ENCODE measurements at regions not wholly inside any gene's neighbourhood (a gene's known extent, or its start where the extent isn't known, plus 50 kb on each side); places are given as distances from the start of the nearest gene placed in this dataset.

DNA sequence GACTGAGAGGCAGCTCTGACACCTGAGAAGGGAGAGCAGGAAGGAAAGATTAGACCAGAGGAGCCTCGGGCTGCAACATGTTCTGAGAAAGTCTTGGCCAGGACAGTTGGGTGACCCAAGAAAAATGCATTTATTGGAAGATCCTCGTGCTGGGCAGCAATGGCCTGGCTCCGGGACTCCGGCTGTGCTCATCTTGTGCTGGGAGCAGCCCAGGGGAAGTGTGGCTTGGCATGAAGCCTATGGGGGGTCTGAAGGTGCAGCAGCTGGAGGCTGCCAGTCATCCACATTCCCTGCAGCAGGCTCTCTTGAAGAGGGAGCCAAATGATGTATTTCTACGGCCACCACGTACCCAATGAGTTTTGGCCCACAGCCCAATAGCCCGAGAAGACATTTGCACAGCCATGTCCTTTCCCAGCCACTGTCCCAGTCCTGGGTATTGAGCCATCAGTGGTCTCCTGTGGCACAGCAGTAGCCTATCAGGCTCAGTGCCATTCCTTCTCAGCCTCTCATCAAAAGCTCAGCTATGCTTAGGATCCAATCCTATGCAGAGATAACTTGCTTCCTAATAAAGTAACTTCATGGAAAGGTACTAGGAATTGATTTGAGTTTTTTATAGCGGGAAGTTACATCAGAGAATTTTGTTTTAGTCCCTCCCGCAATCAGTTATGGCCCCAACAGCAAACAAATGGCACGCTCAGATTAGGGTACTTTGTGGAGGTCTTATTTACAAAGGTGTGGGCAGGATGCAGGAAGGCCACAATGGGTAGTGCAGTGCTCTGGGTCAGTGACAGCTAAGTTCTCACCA, 76.0 kb upstream of the MEDAG start:
- no peak for FAIRE-seq
- peak overlapping the region; percentile 45 for H3K4me2 ChIP-seq (ENCODE audit: low read length)
- H3K9ac ChIP-seq (ENCODE audit: low read length), result peak overlapping the region; percentile 16
- Mint-ChIP-seq H3K4me3 (ENCODE audit: unreplicated experiment) (peak overlapping the region; percentile 42), H3K27ac (ENCODE audit: unreplicated experiment) (peak overlapping the region; percentile 13), H3K27me3 (ENCODE audit: low read depth, unreplicated experiment) (no peaks in the 10 kb centered on the region), H3K9me3 (ENCODE audit: unreplicated experiment) (no peaks in the 10 kb centered on the region), H3K4me1 (ENCODE audit: low read depth, unreplicated experiment) (peaks cover 29% of the 10 kb centered on the region), H3K36me3 (ENCODE audit: low read depth, unreplicated experiment) (no peaks in the 10 kb centered on the region)
- peaks cover 50% of the 10 kb centered on the region for H3K4me1 ChIP-seq (ENCODE audit: insufficient read depth, low read length)
- peak overlapping the region; percentile 66 for H3K27ac ChIP-seq (ENCODE audit: low read depth, low read length)
- no peaks in the 10 kb centered on the region for H3K9me3 ChIP-seq (ENCODE audit: insufficient read depth, low read depth, low read length)
- H3K36me3 ChIP-seq (ENCODE audit: insufficient read depth, low read length), result no peaks in the 10 kb centered on the region
- TF ChIP-seq, protein P1, sequence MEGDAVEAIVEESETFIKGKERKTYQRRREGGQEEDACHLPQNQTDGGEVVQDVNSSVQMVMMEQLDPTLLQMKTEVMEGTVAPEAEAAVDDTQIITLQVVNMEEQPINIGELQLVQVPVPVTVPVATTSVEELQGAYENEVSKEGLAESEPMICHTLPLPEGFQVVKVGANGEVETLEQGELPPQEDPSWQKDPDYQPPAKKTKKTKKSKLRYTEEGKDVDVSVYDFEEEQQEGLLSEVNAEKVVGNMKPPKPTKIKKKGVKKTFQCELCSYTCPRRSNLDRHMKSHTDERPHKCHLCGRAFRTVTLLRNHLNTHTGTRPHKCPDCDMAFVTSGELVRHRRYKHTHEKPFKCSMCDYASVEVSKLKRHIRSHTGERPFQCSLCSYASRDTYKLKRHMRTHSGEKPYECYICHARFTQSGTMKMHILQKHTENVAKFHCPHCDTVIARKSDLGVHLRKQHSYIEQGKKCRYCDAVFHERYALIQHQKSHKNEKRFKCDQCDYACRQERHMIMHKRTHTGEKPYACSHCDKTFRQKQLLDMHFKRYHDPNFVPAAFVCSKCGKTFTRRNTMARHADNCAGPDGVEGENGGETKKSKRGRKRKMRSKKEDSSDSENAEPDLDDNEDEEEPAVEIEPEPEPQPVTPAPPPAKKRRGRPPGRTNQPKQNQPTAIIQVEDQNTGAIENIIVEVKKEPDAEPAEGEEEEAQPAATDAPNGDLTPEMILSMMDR (IDR thresholded peaks at IDR 0.05; ENCODE audit: insufficient read depth, low read depth, low read length), result no peak
- TF ChIP-seq EZH2 (IDR thresholded peaks at IDR 0.05; ENCODE audit: insufficient read depth, low read length), result no peak
- no peaks in the 10 kb centered on the region for H3K79me2 ChIP-seq (ENCODE audit: insufficient read depth, low read length)
- DNase-seq (ENCODE audit: low read depth), result no peak
- no peaks in the 10 kb centered on the region for H3K27me3 ChIP-seq (ENCODE audit: insufficient read depth, low read length)
- H4K20me1 ChIP-seq (ENCODE audit: insufficient read depth, low read length), result no peaks in the 10 kb centered on the region
- H2AFZ ChIP-seq (ENCODE audit: low read depth, low read length), result no peak overlapping the region
- H3K4me3 ChIP-seq (ENCODE audit: insufficient read depth, low read depth, low read length), result no peak overlapping the region

GRCh38 chr13:30830638-30830965, 75.5 kb upstream of the MEDAG start:
- H3K4me1 ChIP-seq (ENCODE audit: insufficient read depth, low read length), result peaks cover 50% of the 10 kb centered on the region
- FAIRE-seq (no peak), DNase-seq (ENCODE audit: low read depth) (no peak)
- H3K4me2 ChIP-seq (ENCODE audit: low read length), result peak overlapping the region; percentile 45
- H3K27ac ChIP-seq (ENCODE audit: low read depth, low read length), result peak overlapping the region; percentile 66
- H3K27me3 ChIP-seq (ENCODE audit: insufficient read depth, low read length), result no peaks in the 10 kb centered on the region
- peaks cover 29% of the 10 kb centered on the region for H3K4me1 Mint-ChIP-seq (ENCODE audit: low read depth, unreplicated experiment)
- H3K36me3 Mint-ChIP-seq (ENCODE audit: low read depth, unreplicated experiment), result no peaks in the 10 kb centered on the region
- no peaks in the 10 kb centered on the region for H3K27me3 Mint-ChIP-seq (ENCODE audit: low read depth, unreplicated experiment)
- no peak overlapping the region for H2AFZ ChIP-seq (ENCODE audit: low read depth, low read length)
- H3K4me3 ChIP-seq (ENCODE audit: insufficient read depth, low read depth, low read length), result no peak overlapping the region
- no peak overlapping the region for H3K4me3 Mint-ChIP-seq (ENCODE audit: unreplicated experiment)
- H3K9ac ChIP-seq (ENCODE audit: low read length), result no peak overlapping the region
- H3K36me3 ChIP-seq (ENCODE audit: insufficient read depth, low read length), result no peaks in the 10 kb centered on the region
- no peaks in the 10 kb centered on the region for H3K79me2 ChIP-seq (ENCODE audit: insufficient read depth, low read length)
- H3K27ac Mint-ChIP-seq (ENCODE audit: unreplicated experiment), result peak overlapping the region; percentile 5
- no peak for TF ChIP-seq EZH2 (IDR thresholded peaks at IDR 0.05; ENCODE audit: insufficient read depth, low read length)
- TF ChIP-seq, protein P1 (IDR thresholded peaks at IDR 0.05; ENCODE audit: insufficient read depth, low read depth, low read length), result no peak
- no peaks in the 10 kb centered on the region for H3K9me3 ChIP-seq (ENCODE audit: insufficient read depth, low read depth, low read length)
- H3K9me3 Mint-ChIP-seq (ENCODE audit: unreplicated experiment), result no peaks in the 10 kb centered on the region
- no peaks in the 10 kb centered on the region for H4K20me1 ChIP-seq (ENCODE audit: insufficient read depth, low read length)

- Histone ChIP-seq H3K9me3 (ENCODE audit: insufficient read depth, low read depth, low read length) (no peaks in the 10 kb centered on the region), H3K4me3 (ENCODE audit: insufficient read depth, low read depth, low read length) (no peak overlapping the region), H4K20me1 (ENCODE audit: insufficient read depth, low read length) (no peaks in the 10 kb centered on the region), H2AFZ (ENCODE audit: low read depth, low read length) (no peak overlapping the region), H3K4me1 (ENCODE audit: insufficient read depth, low read length) (peaks cover 50% of the 10 kb centered on the region), H3K27me3 (ENCODE audit: insufficient read depth, low read length) (no peaks in the 10 kb centered on the region), H3K79me2 (ENCODE audit: insufficient read depth, low read length) (no peaks in the 10 kb centered on the region), H3K27ac (ENCODE audit: low read depth, low read length) (no peak overlapping the region), H3K9ac (ENCODE audit: low read length) (no peak overlapping the region), H3K36me3 (ENCODE audit: insufficient read depth, low read length) (no peaks in the 10 kb centered on the region), H3K4me2 (ENCODE audit: low read length) (no peak overlapping the region)
- no peak for TF ChIP-seq EZH2 (IDR thresholded peaks at IDR 0.05; ENCODE audit: insufficient read depth, low read length)
- TF ChIP-seq, protein P1 (IDR thresholded peaks at IDR 0.05; ENCODE audit: insufficient read depth, low read depth, low read length), result no peak
- FAIRE-seq, result no peak
- Mint-ChIP-seq H3K4me3 (ENCODE audit: unreplicated experiment) (no peak overlapping the region), H3K9me3 (ENCODE audit: unreplicated experiment) (no peaks in the 10 kb centered on the region), H3K4me1 (ENCODE audit: low read depth, unreplicated experiment) (peaks cover 29% of the 10 kb centered on the region), H3K36me3 (ENCODE audit: low read depth, unreplicated experiment) (no peaks in the 10 kb centered on the region), H3K27ac (ENCODE audit: unreplicated experiment) (no peak overlapping the region), H3K27me3 (ENCODE audit: low read depth, unreplicated experiment) (no peaks in the 10 kb centered on the region)
- no peak for DNase-seq (ENCODE audit: low read depth)
Observed at GRCh38 chr13:30831515-30831914, 74.6 kb upstream of the MEDAG start.

Data from astrocyte (in vitro differentiated cells and primary cell).